A549 (cell line): ENCODE measurements at regions not wholly inside any gene's neighbourhood (a gene's known extent, or its start where the extent isn't known, plus 50 kb on each side); places are given as distances from the start of the nearest gene placed in this dataset.
A peak's percentile ranks its signal among the peaks of the same experiment; 100 is the strongest.

ENCODE experiments used
- ATAC-seq, 2 experiments: fragments of 200-7000 bp in 1 of 2; fragments of >200 bp in 1 of 2; cut with Nextera tagmentation in 1 of 2; cut with Tn5 transposase in 1 of 2; 3 replicates each; pipeline versions ENCODE4 v1.8.0 to v1.9.1; 2018 to 2020; ENCODE audit warnings: mild to moderate bottlenecking in 1 of 2, moderate library complexity in 1 of 2
- CTCF ChIA-PET: fragments of 300-600 bp; sonication (Branson Sonifier 250); formaldehyde crosslinking; extraction: SDS; loops from one replicate; lab custom pipeline; 2021; ENCODE audit warnings: antibody characterized with exemption, inconsistent platforms; lab: Yijun Ruan, JAX
- POLR2A ChIA-PET: fragments of 350-600 bp; formaldehyde crosslinking; extraction: SDS; loops from one replicate; lab custom pipeline; 2021; ENCODE audit warnings: antibody characterized with exemption, inconsistent platforms; lab: Yijun Ruan, JAX
- DNase-seq, 2 experiments: peaks; one replicate each; pipeline versions ENCODE4 v3.0.0 to v3.0.0-alpha.2; 2011 to 2016; ENCODE audit warnings: low read depth in 1 of 2, low spot score in 1 of 2
- FAIRE-seq: peaks from 2 replicates; lab custom pipeline; 2011; peaks lifted over from hg19 to GRCh38; lab: Jason Lieb, UNC
- H3K27ac ChIP-seq, 2 experiments: fragments of >200 bp; sonication (Bioruptor Twin); formaldehyde crosslinking; 3 replicates each; pipeline ENCODE4 v1.5.1; 2016 to 2017
- H3K4me1 ChIP-seq: fragments of >200 bp; sonication (Bioruptor Twin); formaldehyde crosslinking; 3 replicates; pipeline ENCODE4 v1.6.1; 2016
- H3K4me2 ChIP-seq: fragments of >200 bp; sonication (Bioruptor Twin); formaldehyde crosslinking; 3 replicates; pipeline ENCODE4 v1.6.1; 2016
- H3K4me3 ChIP-seq: fragments of >200 bp; sonication (Bioruptor Twin); formaldehyde crosslinking; 3 replicates; pipeline ENCODE4 v1.5.1; 2016
- H3K9me3 ChIP-seq: fragments of >200 bp; sonication (Bioruptor Twin); formaldehyde crosslinking; 3 replicates; pipeline ENCODE4 v1.6.1; 2016
- CBX2 ChIP-seq: fragments of 200-600 bp; sonication (generic); IDR thresholded peaks from 2 replicates; pipeline ENCODE4 v1.6.1; 2016; ENCODE audit warnings: low read depth, mild to moderate bottlenecking, borderline replicate concordance
- CEBPB ChIP-seq, 2 experiments: fragments of >200 bp in 1 of 2; sonication (Bioruptor Twin) in 1 of 2; formaldehyde crosslinking in 1 of 2; IDR thresholded peaks; 2 replicates each; pipeline ENCODE4 v1.6.1; 2012 to 2016
- CHD4 ChIP-seq: fragments of 200-600 bp; sonication (generic); IDR thresholded peaks from 2 replicates; pipeline ENCODE4 v1.6.1; 2016; ENCODE audit warnings: antibody characterized with exemption, mild to moderate bottlenecking, borderline replicate concordance
- CTCF ChIP-seq: fragments of >200 bp; sonication (Bioruptor Twin); formaldehyde crosslinking; IDR thresholded peaks from 3 replicates; pipeline ENCODE4 v1.5.1; 2016
- EHMT2 ChIP-seq: fragments of 200-600 bp; sonication (generic); IDR thresholded peaks from 2 replicates; pipeline ENCODE4 v1.6.1; 2016; ENCODE audit warnings: antibody characterized with exemption, low read depth, mild to moderate bottlenecking, moderate library complexity
- GATA3 ChIP-seq: IDR thresholded peaks from 2 replicates; pipeline ENCODE4 v1.6.1; 2012; ENCODE audit warnings: borderline replicate concordance
- HES2 ChIP-seq: fragments of >200 bp; sonication (Bioruptor Twin); formaldehyde crosslinking; IDR thresholded peaks from 2 replicates; pipeline ENCODE4 v1.6.1; 2016
- HEYL ChIP-seq: fragments of 250-450 bp; sonication (Bioruptor Pico); IDR thresholded peaks from 2 replicates; pipeline ENCODE4 v1.8.0; 2021; ENCODE audit warnings: mild to moderate bottlenecking, moderate library complexity
- HOXB13 ChIP-seq: fragments of 250-450 bp; sonication (Bioruptor Pico); IDR thresholded peaks from 2 replicates; pipeline ENCODE4 v1.5.0; 2020; ENCODE audit warnings: low read depth, mild to moderate bottlenecking, moderate library complexity
- PBX3 ChIP-seq: IDR thresholded peaks from 2 replicates; pipeline ENCODE4 v1.6.1; 2012
- POLR2AphosphoS2 ChIP-seq: conservative IDR thresholded peaks from 2 replicates; pipeline ENCODE4 v1.6.1; 2012; ENCODE audit warnings: low read length, improper control_type of control experiment, inconsistent platforms
- RAD21 ChIP-seq, 2 experiments: fragments of >200 bp in 1 of 2; sonication (Bioruptor Twin) in 1 of 2; formaldehyde crosslinking in 1 of 2; IDR thresholded peaks in 1 of 2; conservative IDR thresholded peaks in 1 of 2; 2 replicates in 1 of 2; 3 replicates in 1 of 2; pipeline ENCODE4 v1.6.1; 2012 to 2018; ENCODE audit warnings: inconsistent platforms in 1 of 2
- RCOR1 ChIP-seq: fragments of 150-350 bp; IDR thresholded peaks from 2 replicates; pipeline ENCODE4 v1.6.1; 2014; ENCODE audit warnings: antibody characterized with exemption, low read length, low read depth
- SMC3 ChIP-seq: fragments of >200 bp; sonication (Bioruptor Twin); formaldehyde crosslinking; IDR thresholded peaks from 3 replicates; pipeline ENCODE4 v1.6.1; 2018; ENCODE audit warnings: inconsistent platforms
- SREBF2 ChIP-seq: fragments of 450-650 bp; IDR thresholded peaks from 2 replicates; pipeline ENCODE4 v1.6.1; 2014; ENCODE audit warnings: mild to moderate bottlenecking, moderate library complexity
- TP53 ChIP-seq: fragments of 250-450 bp; sonication (Bioruptor Pico); IDR thresholded peaks from 2 replicates; pipeline ENCODE4 v1.5.0; 2021; ENCODE audit warnings: mild to moderate bottlenecking, moderate library complexity
- ZC3H11A ChIP-seq: fragments of 450-650 bp; IDR thresholded peaks from 2 replicates; pipeline ENCODE4 v1.6.1; 2014; ENCODE audit warnings: antibody characterized with exemption, mild to moderate bottlenecking
- WGBS: methylation state at CpG from one replicate; pipeline ENCODE4 v1.1.6; 2017; ENCODE audit errors: missing lambda C conversion rate; 5-methylcytosine and 5-hydroxymethylcytosine counted together
- TF ChIP-seq, protein P1 (sequence below): fragments of 200-600 bp; sonication (generic); IDR thresholded peaks from 2 replicates; pipeline ENCODE4 v1.6.1; 2016; ENCODE audit warnings: antibody characterized with exemption, mild to moderate bottlenecking, moderate library complexity

GRCh38 chr4:143084566-143084965 is 100.2 kb upstream of the USP38 start:
- WGBS = 20% methylated on average over 1 of the region's 1 CpG
- no peak overlapping the region for H3K4me2 ChIP-seq
- H3K27ac ChIP-seq = no peak overlapping the region
- POLR2A ChIA-PET = no interaction called here
- no peak for ATAC-seq
- CTCF ChIA-PET = interaction anchor here (1.0 to 1.2 kb wide), 2 partner anchors 9 to 11 kb away, joined by 3 read pairs; no protein-coding TSS in a partner anchor
- no peaks in the 10 kb centered on the region for H3K9me3 ChIP-seq
- TF ChIP-seq HES2 (no peak), PBX3 (no peak), ZC3H11A (no peak), GATA3 (no peak), HEYL (no peak), EHMT2 (no peak), SMC3 (no peak), TP53 (CRISPR knock-in tag) (no peak), POLR2AphosphoS2 (no peak), RCOR1 (no peak), CHD4 (no peak), HOXB13 (CRISPR knock-in tag) (no peak), SREBF2 (no peak), CBX2 (no peak)
- TF ChIP-seq, protein P1, sequence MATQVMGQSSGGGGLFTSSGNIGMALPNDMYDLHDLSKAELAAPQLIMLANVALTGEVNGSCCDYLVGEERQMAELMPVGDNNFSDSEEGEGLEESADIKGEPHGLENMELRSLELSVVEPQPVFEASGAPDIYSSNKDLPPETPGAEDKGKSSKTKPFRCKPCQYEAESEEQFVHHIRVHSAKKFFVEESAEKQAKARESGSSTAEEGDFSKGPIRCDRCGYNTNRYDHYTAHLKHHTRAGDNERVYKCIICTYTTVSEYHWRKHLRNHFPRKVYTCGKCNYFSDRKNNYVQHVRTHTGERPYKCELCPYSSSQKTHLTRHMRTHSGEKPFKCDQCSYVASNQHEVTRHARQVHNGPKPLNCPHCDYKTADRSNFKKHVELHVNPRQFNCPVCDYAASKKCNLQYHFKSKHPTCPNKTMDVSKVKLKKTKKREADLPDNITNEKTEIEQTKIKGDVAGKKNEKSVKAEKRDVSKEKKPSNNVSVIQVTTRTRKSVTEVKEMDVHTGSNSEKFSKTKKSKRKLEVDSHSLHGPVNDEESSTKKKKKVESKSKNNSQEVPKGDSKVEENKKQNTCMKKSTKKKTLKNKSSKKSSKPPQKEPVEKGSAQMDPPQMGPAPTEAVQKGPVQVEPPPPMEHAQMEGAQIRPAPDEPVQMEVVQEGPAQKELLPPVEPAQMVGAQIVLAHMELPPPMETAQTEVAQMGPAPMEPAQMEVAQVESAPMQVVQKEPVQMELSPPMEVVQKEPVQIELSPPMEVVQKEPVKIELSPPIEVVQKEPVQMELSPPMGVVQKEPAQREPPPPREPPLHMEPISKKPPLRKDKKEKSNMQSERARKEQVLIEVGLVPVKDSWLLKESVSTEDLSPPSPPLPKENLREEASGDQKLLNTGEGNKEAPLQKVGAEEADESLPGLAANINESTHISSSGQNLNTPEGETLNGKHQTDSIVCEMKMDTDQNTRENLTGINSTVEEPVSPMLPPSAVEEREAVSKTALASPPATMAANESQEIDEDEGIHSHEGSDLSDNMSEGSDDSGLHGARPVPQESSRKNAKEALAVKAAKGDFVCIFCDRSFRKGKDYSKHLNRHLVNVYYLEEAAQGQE = no peak
- TF ChIP-seq, all 56 proteins: peak for 0
- no peak overlapping the region for H3K4me3 ChIP-seq
- H3K4me1 ChIP-seq = 0 out of 3 replicates have a peak, but pooled peaks cover 3% of the 10 kb centered on the region
- FAIRE-seq (no peak), DNase-seq (no peak)

- H3K4me2 ChIP-seq = peak overlapping the region; percentile 36
- no peak for FAIRE-seq
- POLR2A ChIA-PET = no interaction called here
- no peak for ATAC-seq
- 4% methylated on average over 2 of the region's 2 CpGs for WGBS
- peak in 1 of 2 experiments; percentile 2 for DNase-seq
- H3K9me3 ChIP-seq = no peaks in the 10 kb centered on the region
- no peak overlapping the region for H3K27ac ChIP-seq
- CTCF ChIA-PET = interaction anchor here (1.2 kb wide), 1 partner anchor 11 kb away, joined by 3 read pairs; no protein-coding TSS in a partner anchor
- TF ChIP-seq RAD21 (conservative IDR thresholded peaks at IDR 0.05 in 1 of 2, IDR thresholded peaks at IDR 0.05 in 1 of 2) (peak; percentile 46 to 69), ZC3H11A (no peak), SMC3 (peak; percentile 43; the same call in 2 of the 3 replicates), CTCF (peak; percentile 50), CEBPB (IDR thresholded peaks at IDR 0.05) (no peak)
- 0 out of 3 replicates have a peak, but pooled peaks cover 3% of the 10 kb centered on the region for H3K4me1 ChIP-seq
- H3K4me3 ChIP-seq = no peak overlapping the region
These were observed 99.5 kb upstream of the USP38 start for GRCh38 chr4:143085224-143085623.
